ENCODE measurements at regions not wholly inside any gene's neighbourhood (a gene's known extent, or its start where the extent isn't known, plus 50 kb on each side); places are given as distances from the start of the nearest gene placed in this dataset.

DNA sequence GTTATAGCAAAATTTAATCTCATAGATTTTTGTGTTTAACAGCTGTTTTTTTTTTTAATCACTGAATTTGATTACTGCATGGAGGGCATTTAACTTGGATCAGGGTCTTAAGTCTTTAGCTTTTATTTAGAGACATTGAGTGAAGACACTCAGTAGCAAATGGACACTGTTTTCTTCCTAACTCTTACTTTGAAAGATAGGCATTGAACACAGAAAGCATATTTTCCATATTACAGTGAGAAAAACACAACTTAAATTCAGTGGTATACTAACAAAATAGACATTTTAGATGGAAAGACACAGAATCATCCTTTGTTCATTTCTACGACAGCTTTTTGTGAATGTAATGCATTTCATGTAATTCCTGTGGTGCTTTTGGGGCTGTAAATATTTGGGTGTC, 571.8 kb downstream of the PRKD1 start:
- TF ChIP-seq, protein P1, sequence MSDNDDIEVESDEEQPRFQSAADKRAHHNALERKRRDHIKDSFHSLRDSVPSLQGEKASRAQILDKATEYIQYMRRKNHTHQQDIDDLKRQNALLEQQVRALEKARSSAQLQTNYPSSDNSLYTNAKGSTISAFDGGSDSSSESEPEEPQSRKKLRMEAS (IDR thresholded peaks at IDR 0.05): no peak
- TF ChIP-seq, protein P2, sequence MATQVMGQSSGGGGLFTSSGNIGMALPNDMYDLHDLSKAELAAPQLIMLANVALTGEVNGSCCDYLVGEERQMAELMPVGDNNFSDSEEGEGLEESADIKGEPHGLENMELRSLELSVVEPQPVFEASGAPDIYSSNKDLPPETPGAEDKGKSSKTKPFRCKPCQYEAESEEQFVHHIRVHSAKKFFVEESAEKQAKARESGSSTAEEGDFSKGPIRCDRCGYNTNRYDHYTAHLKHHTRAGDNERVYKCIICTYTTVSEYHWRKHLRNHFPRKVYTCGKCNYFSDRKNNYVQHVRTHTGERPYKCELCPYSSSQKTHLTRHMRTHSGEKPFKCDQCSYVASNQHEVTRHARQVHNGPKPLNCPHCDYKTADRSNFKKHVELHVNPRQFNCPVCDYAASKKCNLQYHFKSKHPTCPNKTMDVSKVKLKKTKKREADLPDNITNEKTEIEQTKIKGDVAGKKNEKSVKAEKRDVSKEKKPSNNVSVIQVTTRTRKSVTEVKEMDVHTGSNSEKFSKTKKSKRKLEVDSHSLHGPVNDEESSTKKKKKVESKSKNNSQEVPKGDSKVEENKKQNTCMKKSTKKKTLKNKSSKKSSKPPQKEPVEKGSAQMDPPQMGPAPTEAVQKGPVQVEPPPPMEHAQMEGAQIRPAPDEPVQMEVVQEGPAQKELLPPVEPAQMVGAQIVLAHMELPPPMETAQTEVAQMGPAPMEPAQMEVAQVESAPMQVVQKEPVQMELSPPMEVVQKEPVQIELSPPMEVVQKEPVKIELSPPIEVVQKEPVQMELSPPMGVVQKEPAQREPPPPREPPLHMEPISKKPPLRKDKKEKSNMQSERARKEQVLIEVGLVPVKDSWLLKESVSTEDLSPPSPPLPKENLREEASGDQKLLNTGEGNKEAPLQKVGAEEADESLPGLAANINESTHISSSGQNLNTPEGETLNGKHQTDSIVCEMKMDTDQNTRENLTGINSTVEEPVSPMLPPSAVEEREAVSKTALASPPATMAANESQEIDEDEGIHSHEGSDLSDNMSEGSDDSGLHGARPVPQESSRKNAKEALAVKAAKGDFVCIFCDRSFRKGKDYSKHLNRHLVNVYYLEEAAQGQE (IDR thresholded peaks at IDR 0.05; ENCODE audit: low read depth): no peak
- TF ChIP-seq RAD21 (IDR thresholded peaks at IDR 0.05; ENCODE audit: low read depth) (no peak), CREB1 (IDR thresholded peaks at IDR 0.05; ENCODE audit: low read depth) (no peak), EGR1 (IDR thresholded peaks at IDR 0.05) (no peak), YY1 (IDR thresholded peaks at IDR 0.05; ENCODE audit: low read depth) (no peak), TAF1 (IDR thresholded peaks at IDR 0.05; ENCODE audit: low read depth) (no peak), EP300 (IDR thresholded peaks at IDR 0.05; ENCODE audit: borderline replicate concordance) (no peak)
